Right forelimb (tissue), 1 donor: ENCODE measurements at regions not wholly inside any gene's neighbourhood (a gene's known extent, or its start where the extent isn't known, plus 50 kb on each side); places are given as distances from the start of the nearest gene placed in this dataset.

Experiments used
- DNase-seq: peaks from one replicate; pipeline ENCODE4 v3.0.0-alpha.2; 2018

DNA sequence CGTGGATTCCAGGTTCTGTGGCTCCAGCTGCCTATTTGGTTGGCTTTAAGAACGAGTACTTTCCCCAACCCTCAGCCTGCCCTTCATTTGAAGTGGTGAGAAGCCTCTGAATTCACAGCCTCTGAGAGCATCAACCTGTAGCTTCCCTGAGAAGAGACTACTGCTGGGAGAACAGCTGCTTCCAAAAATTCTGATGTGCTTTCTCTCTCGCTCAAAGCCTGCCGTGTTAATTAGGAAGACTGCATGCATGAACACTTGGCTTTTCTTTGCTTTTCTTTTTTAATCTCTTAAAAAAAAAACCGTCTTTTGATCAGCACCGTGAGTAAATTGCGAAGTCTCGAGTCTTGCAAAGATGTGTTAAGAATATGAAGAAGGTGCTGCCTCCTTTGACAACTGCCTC lies 153.4 kb upstream of the MAP1B start:
- DNase-seq, result no peak

DNA sequence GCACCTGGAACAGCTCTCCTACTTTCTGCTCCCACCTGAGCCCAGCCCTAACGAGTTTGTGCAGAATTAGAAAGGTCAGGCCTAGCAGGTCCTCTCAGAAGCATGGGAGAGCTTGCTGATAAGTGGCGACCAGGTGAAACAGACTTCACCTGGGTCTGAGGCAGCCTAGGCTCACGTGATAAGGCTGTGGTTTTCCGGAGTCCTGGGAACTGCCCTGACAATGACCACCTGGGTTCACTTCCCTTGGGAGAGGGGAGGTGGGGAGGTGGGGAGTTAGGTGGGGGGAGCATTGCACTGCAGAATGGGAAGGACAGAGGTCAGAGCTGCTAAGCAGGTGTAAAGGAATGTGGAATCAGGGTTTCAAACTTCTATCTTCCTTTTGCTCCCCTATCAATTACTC lies 152.9 kb upstream of the MAP1B start:
- DNase-seq, result no peak

DNA sequence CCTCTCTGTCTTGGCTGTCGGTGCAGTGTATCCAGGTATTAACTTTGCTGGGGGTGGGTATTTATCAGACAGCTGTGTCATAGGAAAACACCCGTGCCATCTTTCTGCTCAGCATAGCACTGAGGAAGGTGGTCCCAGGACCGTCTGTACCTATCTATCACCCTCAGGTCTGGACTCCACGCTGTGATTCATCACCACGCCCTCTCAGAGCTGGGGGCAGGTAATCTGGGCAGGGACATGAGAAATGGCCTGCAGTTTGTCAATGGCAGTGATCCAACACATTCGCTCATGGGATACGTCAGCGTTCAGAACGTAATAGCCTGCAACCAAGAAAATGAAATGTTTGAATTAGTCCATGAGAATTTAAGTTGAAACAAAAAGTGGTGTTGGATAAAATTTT lies 151.6 kb upstream of the MAP1B start:
- DNase-seq, result no peak

- no peak for DNase-seq
These were observed 149.9 kb upstream of the MAP1B start for GRCh38 chr5:71957292-71957898.

- DNase-seq, result no peak
These were observed 147.1 kb upstream of the MAP1B start for GRCh38 chr5:71960195-71960594.

- no peak for DNase-seq
These were observed 145.5 kb upstream of the MAP1B start for GRCh38 chr5:71961786-71962185.

GRCh38 chr5:71969460-71969859 lies 137.8 kb upstream of the MAP1B start:
- no peak for DNase-seq

- DNase-seq, result no peak
These were observed 135.4 kb upstream of the MAP1B start for GRCh38 chr5:71971862-71972261.

GRCh38 chr5:71972777-71973473 lies 134.3 kb upstream of the MAP1B start:
- no peak for DNase-seq

- DNase-seq, result no peak
These were observed 133.7 kb upstream of the MAP1B start for GRCh38 chr5:71973563-71973962.

DNA sequence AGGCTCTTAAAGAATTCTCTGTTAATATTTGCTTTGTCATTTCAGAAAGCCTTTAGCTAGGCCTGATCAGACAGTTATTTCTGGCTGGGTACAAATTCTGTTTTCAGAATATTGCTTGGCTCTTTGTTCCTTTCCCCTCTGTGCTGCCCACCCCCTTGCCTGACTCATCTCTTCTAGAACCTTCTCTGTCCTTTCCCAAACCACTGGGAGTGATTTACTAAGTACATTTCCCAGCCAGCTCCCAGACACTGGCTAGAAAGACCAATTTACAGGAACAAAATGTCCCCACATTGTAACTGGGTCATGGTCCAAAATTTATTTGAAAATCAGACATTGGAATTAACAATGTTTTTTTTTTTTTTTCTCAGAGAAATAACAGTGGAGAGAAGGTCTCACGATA lies 133.1 kb upstream of the MAP1B start:
- DNase-seq, result no peak

DNA sequence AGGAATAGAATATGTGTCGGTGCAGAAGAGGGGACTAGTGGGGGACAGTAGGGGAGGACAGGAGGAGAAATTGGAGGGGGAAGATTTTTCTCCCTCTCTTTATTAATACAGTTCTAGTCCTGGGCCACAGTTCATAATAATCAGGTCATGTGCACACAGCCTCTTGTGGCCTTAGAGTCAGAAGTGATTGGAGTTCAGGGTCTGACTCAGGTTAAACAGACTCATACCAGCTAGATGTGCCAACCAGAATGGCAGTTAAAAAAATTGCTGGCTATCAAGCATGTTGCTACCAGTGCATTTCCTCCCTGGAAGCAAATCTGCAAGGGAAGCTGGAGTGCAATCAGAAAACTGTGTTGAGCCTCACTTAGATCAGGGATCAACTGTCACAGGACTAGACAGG lies 132.7 kb upstream of the MAP1B start:
- DNase-seq, result no peak

GRCh38 chr5:71976449-71976848 lies 130.8 kb upstream of the MAP1B start:
- DNase-seq, result no peak

GRCh38 chr5:71977311-71977710 lies 130.0 kb upstream of the MAP1B start:
- no peak for DNase-seq

DNA sequence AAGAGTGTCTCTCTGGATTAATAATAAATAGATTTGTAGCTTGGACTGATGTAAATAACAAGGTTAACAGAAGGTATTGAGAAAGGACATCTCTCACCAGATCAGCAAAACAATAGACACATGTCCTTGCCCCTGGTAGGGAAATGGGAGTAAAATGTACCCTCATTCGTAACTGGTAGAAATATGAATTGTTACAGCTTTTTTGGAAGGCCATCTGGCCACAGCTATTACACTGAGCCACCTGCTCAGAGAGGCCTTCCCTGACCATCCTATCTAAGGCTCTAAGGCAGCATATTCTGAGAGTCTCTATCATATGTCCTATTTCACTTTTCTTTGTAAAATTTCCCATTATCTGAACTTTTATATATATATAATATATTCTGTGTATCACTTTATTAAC lies 129.1 kb upstream of the MAP1B start:
- DNase-seq, result no peak

DNA sequence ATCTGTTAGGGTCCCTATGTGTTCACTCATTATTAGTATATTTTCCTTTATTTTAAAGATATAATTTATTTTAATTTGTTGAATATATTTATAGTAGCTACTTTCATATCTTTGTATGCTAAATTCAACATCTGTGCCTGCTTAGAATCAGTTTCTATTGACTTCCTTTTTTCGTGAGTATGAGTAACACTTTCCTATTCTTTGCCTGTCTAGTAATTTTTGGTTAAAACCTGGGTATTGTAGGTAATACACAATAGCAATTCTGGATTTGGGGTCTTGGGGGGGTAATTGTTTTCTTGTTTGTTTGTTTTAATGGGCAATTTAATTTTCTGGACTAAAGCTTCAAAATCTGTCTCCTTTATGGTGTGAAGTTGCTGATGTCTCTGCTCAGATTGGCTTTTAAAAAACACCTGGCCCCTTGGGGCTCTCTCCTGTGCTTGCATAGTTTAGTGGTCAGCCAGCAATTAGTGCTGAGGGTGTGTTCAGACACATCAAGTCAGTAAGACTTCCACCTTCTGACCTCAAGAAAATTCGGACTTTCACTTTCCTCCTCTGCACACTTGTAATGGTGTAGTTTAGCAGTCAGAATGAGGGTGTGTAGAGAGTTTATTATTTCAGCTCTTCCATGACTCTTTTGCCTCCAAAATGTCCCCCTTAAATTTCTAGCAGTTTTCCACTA lies 124.4 kb upstream of the MAP1B start:
- no peak for DNase-seq

DNA sequence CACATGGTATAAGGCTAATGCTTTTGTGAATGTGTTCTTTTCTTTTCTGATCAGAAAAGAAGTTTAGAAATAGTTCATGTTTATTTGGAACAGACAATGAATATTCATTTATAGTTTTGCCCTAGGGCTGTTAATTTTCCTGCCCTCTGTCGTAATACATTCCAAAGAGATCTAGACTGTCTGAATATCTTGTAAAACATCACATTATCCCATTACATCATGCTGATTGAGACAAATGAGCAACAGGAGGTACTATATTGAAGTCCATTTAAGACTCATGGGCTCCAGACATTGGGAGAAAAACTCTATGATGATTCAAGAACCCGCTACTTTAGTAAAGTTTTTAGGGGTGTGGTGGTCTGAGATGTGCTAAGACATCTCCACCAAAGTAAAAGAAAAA lies 121.2 kb upstream of the MAP1B start:
- DNase-seq, result no peak

DNA sequence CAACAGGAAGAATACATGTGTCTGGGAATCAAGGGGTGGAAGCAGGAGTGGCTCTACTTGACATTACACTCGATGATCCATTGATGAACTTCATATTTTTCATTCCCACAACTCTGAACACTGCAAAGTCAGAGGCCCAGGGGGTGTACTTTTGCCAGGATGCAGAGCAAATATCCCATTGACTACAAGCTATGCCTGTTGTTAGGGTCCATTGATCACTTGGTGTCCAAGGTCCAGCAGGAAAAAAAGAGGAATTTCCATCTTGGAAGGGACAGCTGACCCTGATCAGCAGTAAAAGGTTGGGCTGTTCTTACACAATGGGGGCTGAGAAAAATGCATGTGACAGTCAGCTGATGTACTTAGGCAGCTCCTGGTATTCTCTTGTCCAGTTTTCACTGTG lies 118.5 kb upstream of the MAP1B start:
- no peak for DNase-seq

DNA sequence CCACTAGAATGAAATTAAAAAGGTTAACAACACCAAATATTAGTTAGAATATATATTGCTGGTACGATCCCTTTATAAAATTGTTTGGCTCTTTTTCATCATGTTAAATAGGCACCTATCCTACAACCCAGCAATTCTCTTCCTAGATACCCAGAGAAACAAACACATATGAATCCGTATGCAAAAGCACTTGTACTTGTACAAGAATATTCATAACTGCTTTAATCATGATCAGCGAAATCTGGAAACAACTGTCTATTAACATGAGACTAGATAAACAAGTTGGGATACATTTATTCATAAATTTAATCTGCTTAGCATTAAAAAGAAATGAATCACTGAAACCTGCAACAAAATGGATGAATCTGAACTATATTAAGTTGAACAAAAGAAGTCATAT lies 113.7 kb upstream of the MAP1B start:
- no peak for DNase-seq

DNA sequence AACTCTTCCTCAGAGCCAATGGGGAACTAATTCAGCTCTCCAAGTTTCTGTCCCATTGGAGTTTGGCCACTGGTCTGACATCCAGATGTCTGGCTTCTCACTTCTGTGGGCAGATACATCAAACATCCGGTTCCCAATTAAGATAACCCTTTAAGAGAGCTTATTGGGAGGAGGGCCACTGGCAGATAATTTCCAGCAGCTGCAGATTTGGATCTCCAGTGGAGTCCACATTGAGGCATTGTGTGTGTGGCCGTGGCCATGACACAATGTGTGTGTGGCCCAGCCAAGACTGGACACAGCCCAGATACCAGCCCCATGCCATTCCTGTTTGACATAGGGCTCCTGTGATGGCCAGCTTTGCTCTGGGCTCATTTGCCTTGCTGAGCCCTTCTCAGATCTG lies 110.5 kb upstream of the MAP1B start:
- no peak for DNase-seq

DNA sequence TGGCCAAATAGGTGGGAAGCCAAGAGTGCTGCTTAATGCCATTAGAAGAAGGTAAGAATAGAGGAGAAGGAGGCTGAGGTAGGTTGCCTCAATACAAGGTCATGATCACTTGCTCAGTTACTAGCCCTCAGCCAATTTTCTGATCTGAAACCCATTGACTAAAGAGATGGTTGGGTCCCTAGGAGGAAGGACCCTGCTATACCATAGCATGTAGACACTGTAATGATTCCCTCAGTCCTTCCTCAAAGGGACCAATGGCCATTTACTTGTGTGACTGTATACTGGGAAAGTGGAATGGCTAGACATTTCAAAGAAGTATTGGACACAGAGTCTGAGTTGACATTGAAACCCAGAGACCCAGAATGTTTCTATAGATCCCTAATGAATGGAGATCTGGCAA lies 108.5 kb upstream of the MAP1B start:
- DNase-seq, result no peak

GRCh38 chr5:72000707-72001106 lies 106.6 kb upstream of the MAP1B start:
- DNase-seq, result no peak

- DNase-seq, result no peak
These were observed 101.6 kb upstream of the MAP1B start for GRCh38 chr5:72005671-72006070.

DNA sequence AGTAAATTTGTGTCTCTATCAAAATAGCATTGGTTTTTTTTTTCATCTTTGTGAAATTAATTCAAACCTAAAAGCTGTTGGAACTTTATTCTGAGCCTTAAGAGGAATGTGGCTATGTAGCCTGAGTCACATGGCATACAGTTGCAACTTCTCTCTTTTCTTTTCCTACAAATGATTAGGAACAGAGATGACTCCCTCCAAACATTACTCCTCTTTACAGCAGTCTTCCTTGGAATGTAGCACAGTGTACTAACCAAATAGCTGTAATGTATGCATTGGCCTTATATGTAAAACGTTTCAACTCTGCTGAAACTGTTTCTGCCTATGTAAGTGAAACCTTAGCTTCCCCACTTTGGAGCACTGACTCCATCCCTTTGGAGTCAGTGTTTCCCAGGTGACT lies 100.9 kb upstream of the MAP1B start:
- DNase-seq, result no peak
